Ectodermal cell (in vitro differentiated cells): ENCODE measurements at regions not wholly inside any gene's neighbourhood (a gene's known extent, or its start where the extent isn't known, plus 50 kb on each side); places are given as distances from the start of the nearest gene placed in this dataset.

Experiments
- H3K27ac ChIP-seq: 2 replicates; pipeline ENCODE4 v1.7.0; 2013; ENCODE audit warnings: mild to moderate bottlenecking, low read depth, low read length; ENCODE audit not compliant: insufficient read depth, poor library complexity, severe bottlenecking
- H3K27me3 ChIP-seq: 2 replicates; pipeline ENCODE4 v1.7.0; 2013; ENCODE audit warnings: mild to moderate bottlenecking, low read length; ENCODE audit not compliant: insufficient read depth, control insufficient read depth, poor library complexity, severe bottlenecking
- H3K36me3 ChIP-seq: one replicate; pipeline ENCODE4 v1.7.0; 2013; ENCODE audit warnings: low read length; ENCODE audit not compliant: control insufficient read depth, insufficient read depth
- H3K4me1 ChIP-seq: one replicate; pipeline ENCODE4 v1.7.0; 2013; ENCODE audit warnings: low read length; ENCODE audit not compliant: control insufficient read depth, insufficient read depth
- H3K4me3 ChIP-seq: 2 replicates; pipeline ENCODE4 v1.7.0; 2013; ENCODE audit warnings: low read depth, low read length, control low read depth; ENCODE audit not compliant: insufficient read depth
- H3K9me3 ChIP-seq: 2 replicates; pipeline ENCODE4 v1.7.0; 2013; ENCODE audit warnings: mild to moderate bottlenecking, low read length, moderate library complexity; ENCODE audit not compliant: control insufficient read depth
- WGBS, 2 experiments: methylation state at CpG; one replicate each; pipeline ENCODE4 v1.1.7; 2013; ENCODE audit warnings: missing lambda C conversion rate in 2 of 2; 5-methylcytosine and 5-hydroxymethylcytosine counted together

DNA sequence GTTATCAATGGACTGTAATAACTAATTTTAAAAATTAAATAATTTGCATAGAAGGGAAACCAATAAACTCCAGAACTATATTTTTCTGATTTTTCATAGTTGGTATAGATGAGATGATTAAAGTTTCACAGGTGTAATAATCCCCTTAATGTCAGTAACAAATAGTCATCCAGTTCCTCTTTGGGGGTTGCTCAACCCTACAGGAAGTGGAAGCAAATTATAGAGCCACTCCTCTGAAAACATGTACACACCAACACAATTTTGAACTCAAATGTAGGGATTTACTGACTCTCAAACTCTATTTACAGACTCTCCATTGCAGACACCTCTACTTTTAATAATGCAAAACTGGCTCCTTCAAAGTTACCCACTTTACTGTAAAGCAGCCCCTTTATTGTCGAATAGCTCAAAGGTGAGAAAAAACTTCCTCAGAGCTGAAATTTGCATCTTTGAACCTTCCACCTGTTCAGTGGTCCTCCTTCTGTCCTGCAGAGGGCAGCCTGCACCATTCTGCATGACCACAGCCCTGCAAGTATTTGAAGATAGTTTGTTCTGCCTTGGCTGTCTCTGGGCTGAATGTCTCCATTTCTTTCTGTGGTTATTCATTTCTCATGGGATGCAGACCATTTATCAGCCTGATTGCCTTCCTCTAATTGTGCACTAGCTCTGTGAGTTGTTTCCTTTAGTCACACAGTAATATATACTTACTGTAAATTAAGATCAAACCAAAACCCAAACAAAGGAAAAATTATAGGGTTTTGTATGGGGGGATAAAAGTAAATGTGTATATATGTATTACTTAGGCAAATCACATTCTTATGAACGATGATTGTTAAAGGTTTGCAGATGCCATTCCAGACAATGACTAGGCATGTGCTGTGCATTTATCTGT, 383.2 kb upstream of the SGCD start:
- 47 to 55% methylated on average over 2 of the region's 2 CpGs for WGBS, 2 experiments
- no peaks in the 10 kb centered on the region for H3K36me3 ChIP-seq
- H3K4me3 ChIP-seq: no peak overlapping the region
- H3K27me3 ChIP-seq: no peaks in the 10 kb centered on the region
- no peaks in the 10 kb centered on the region for H3K4me1 ChIP-seq
- no peak overlapping the region for H3K27ac ChIP-seq
- no peaks in the 10 kb centered on the region for H3K9me3 ChIP-seq

GRCh38 chr5:155947394-155948062, 379.4 kb upstream of the SGCD start:
- H3K27me3 ChIP-seq: no peaks in the 10 kb centered on the region
- H3K9me3 ChIP-seq: no peaks in the 10 kb centered on the region
- H3K36me3 ChIP-seq: no peaks in the 10 kb centered on the region
- H3K4me1 ChIP-seq: no peaks in the 10 kb centered on the region
- 91 to 96% methylated on average over 4 of the region's 4 CpGs for WGBS, 2 experiments
- no peak overlapping the region for H3K4me3 ChIP-seq
- no peak overlapping the region for H3K27ac ChIP-seq

DNA sequence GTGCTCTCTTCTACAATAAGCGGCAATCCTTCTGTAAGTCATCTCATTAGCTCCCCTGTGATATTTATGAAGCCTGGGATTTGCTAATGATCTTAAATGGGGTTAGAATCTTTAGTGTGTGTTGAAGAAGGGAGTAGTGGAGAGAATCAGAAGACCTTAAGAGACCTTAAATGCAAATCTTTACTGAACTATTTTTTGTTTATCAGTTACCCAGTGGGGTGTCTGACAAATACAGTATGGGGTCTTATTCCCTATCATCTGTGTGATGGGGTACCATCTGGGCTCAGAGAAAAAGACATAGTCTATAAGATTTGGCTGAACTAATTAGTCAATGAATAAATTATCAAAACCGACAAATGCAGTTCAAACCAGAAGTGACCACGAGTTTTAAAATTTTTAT, 378.4 kb upstream of the SGCD start:
- H3K36me3 ChIP-seq: no peaks in the 10 kb centered on the region
- H3K9me3 ChIP-seq: no peaks in the 10 kb centered on the region
- H3K27me3 ChIP-seq: no peaks in the 10 kb centered on the region
- no peak overlapping the region for H3K4me3 ChIP-seq
- WGBS, 2 experiments: 97 to 98% methylated on average over 3 of the region's 3 CpGs
- H3K4me1 ChIP-seq: no peaks in the 10 kb centered on the region
- no peak overlapping the region for H3K27ac ChIP-seq

DNA sequence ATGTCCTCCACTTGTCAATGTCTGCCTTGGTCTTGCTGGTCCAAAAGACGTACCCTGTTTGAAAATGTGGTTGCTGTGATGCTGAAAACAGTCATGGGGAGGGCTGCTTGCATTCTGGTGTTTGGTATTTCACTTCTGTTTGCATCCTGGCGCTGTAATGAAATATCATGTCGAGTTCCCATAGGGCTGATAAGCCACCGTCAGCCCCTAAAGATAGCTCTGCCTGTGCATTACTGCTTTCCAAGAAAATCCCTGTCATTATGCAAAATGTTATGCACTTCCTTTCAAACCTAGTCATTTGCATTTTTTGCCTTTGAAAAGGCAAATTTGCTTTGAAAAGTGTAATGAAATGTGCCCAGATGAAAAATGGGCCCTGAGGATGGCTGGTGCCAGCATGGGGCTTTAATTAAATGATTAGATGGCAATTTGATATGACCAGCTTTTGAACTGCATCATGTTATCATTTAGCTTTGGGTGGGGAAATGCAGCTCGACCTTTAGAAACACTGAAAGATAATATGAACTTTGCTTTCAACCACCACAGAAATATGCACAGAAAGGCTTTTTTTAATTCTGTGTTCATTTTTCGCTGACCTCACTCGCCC, 374.4 kb upstream of the SGCD start:
- 91 to 92% methylated on average over 7 of the region's 7 CpGs for WGBS, 2 experiments
- Histone ChIP-seq H3K36me3 (no peaks in the 10 kb centered on the region), H3K27ac (no peak overlapping the region), H3K4me1 (no peaks in the 10 kb centered on the region), H3K4me3 (no peak overlapping the region), H3K27me3 (no peaks in the 10 kb centered on the region), H3K9me3 (no peaks in the 10 kb centered on the region)

GRCh38 chr5:155953335-155953734, 373.6 kb upstream of the SGCD start:
- Histone ChIP-seq H3K4me1 (no peaks in the 10 kb centered on the region), H3K4me3 (no peak overlapping the region), H3K27me3 (no peaks in the 10 kb centered on the region), H3K36me3 (no peaks in the 10 kb centered on the region), H3K9me3 (no peaks in the 10 kb centered on the region), H3K27ac (no peak overlapping the region)
- WGBS, 2 experiments: 82 to 90% methylated on average over 1 of the region's 1 CpG

GRCh38 chr5:155954701-155955445, 372.1 kb upstream of the SGCD start:
- Histone ChIP-seq H3K4me1 (no peaks in the 10 kb centered on the region), H3K27ac (no peak overlapping the region), H3K9me3 (no peaks in the 10 kb centered on the region), H3K27me3 (no peaks in the 10 kb centered on the region), H3K36me3 (no peaks in the 10 kb centered on the region), H3K4me3 (no peak overlapping the region)
- WGBS, 2 experiments: 91 to 95% methylated on average over 4 to 6 of the region's 6 CpGs

DNA sequence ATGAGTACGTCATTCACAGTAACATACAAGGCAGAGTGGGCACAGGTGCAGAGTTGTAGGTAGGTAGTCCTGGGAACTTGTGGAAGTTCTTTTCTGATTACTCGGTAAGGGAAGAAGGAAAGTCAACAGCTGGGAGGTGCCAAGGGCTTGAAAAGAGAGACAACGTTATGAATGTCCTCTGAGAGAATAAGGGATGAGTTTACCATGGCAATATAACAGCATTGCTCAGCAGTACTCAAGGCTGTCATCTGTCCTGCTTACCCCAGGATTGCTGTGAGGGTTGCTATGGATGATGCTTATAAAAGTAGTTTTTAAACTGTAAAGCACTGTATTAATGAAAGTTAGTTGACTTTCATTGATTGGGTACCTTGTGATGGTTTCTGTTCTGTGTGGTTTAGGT, 369.1 kb upstream of the SGCD start:
- Histone ChIP-seq H3K4me1 (no peaks in the 10 kb centered on the region), H3K27me3 (no peaks in the 10 kb centered on the region), H3K27ac (no peak overlapping the region), H3K36me3 (no peaks in the 10 kb centered on the region), H3K4me3 (no peak overlapping the region), H3K9me3 (no peaks in the 10 kb centered on the region)
- WGBS, 2 experiments: 87 to 94% methylated on average over 3 of the region's 3 CpGs

DNA sequence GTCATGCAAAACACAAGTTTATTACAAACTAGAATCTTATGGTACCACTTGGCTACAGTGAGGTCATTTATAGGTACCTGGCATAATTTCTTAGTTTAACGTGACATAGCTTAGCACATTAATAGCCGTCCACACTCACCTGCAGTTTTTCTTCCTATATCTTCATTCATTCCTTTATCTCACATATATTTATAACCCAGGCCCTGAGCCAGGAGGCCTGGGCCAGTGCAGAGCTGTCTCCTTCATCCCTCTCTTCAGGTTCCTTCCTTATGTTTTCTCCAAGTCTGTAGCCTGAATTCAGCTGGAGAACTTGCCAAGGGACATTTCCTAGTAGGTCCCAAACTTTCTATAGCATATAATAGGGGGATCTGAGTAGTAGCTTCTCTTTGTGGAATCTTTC, 367.9 kb upstream of the SGCD start:
- WGBS, 2 experiments: 94% methylated on average over 2 of the region's 2 CpGs
- Histone ChIP-seq H3K36me3 (no peaks in the 10 kb centered on the region), H3K27ac (no peak overlapping the region), H3K4me3 (no peak overlapping the region), H3K27me3 (no peaks in the 10 kb centered on the region), H3K4me1 (no peaks in the 10 kb centered on the region), H3K9me3 (no peaks in the 10 kb centered on the region)

GRCh38 chr5:155960177-155960576, 366.8 kb upstream of the SGCD start:
- Histone ChIP-seq H3K27ac (no peak overlapping the region), H3K9me3 (no peaks in the 10 kb centered on the region), H3K4me3 (no peak overlapping the region), H3K27me3 (no peaks in the 10 kb centered on the region), H3K36me3 (no peaks in the 10 kb centered on the region), H3K4me1 (no peaks in the 10 kb centered on the region)
- WGBS, 2 experiments: 91% methylated on average over 3 of the region's 3 CpGs

GRCh38 chr5:155969537-155969936, 357.4 kb upstream of the SGCD start:
- Histone ChIP-seq H3K27me3 (no peaks in the 10 kb centered on the region), H3K4me1 (no peaks in the 10 kb centered on the region), H3K36me3 (no peaks in the 10 kb centered on the region), H3K4me3 (no peak overlapping the region), H3K27ac (no peak overlapping the region), H3K9me3 (no peaks in the 10 kb centered on the region)
- 90 to 91% methylated on average over 5 of the region's 5 CpGs for WGBS, 2 experiments
